GM12878 (cell line): ENCODE measurements at regions not wholly inside any gene's neighbourhood (a gene's known extent, or its start where the extent isn't known, plus 50 kb on each side); places are given as distances from the start of the nearest gene placed in this dataset.

ENCODE experiments used
- BCL11A ChIP-seq: IDR thresholded peaks from 2 replicates; pipeline ENCODE4 v1.6.1; 2011; ENCODE audit warnings: low read depth, low read length
- BMI1 ChIP-seq: fragments of 450-650 bp; IDR thresholded peaks from 2 replicates; pipeline ENCODE4 v1.6.1; 2016; ENCODE audit warnings: mild to moderate bottlenecking, moderate library complexity, borderline replicate concordance
- CBX5 ChIP-seq: sonication (generic); IDR thresholded peaks from 2 replicates; pipeline ENCODE4 v1.6.1; 2016; ENCODE audit warnings: low read depth, moderate library complexity, mild to moderate bottlenecking, inconsistent platforms
- CHD2 ChIP-seq: IDR thresholded peaks from 2 replicates; pipeline ENCODE4 v1.6.1; 2011; ENCODE audit warnings: low read depth, low read length, improper control_type of control experiment, borderline replicate concordance
- HDAC6 ChIP-seq: fragments of 200-600 bp; sonication (generic); IDR thresholded peaks from one replicate; pipeline ENCODE4 v1.8.0; 2017; ENCODE audit warnings: antibody characterized with exemption; ENCODE audit not compliant: unreplicated experiment
- MEF2B ChIP-seq: fragments of 450-650 bp; IDR thresholded peaks from 2 replicates; pipeline ENCODE4 v1.6.1; 2018; ENCODE audit warnings: mild to moderate bottlenecking, moderate library complexity; ENCODE audit not compliant: partially characterized antibody, poor library complexity, severe bottlenecking
- TF ChIP-seq, protein P1 (sequence below): IDR thresholded peaks from 2 replicates; pipeline ENCODE4 v1.6.1; 2011; ENCODE audit warnings: borderline replicate concordance, low read depth, mild to moderate bottlenecking, moderate library complexity, mixed read lengths, low read length; ENCODE audit not compliant: insufficient read depth; ENCODE audit errors: extremely low read length
- TF ChIP-seq, protein P2 (sequence below): IDR thresholded peaks from 2 replicates; pipeline ENCODE4 v1.6.1; 2012; ENCODE audit warnings: mild to moderate bottlenecking, low read depth, low read length
- TF ChIP-seq, protein P3 (sequence below): fragments of 450-650 bp; formaldehyde crosslinking; IDR thresholded peaks from 2 replicates; pipeline ENCODE4 v1.4.0; 2020; ENCODE audit warnings: mild to moderate bottlenecking, moderate library complexity

DNA sequence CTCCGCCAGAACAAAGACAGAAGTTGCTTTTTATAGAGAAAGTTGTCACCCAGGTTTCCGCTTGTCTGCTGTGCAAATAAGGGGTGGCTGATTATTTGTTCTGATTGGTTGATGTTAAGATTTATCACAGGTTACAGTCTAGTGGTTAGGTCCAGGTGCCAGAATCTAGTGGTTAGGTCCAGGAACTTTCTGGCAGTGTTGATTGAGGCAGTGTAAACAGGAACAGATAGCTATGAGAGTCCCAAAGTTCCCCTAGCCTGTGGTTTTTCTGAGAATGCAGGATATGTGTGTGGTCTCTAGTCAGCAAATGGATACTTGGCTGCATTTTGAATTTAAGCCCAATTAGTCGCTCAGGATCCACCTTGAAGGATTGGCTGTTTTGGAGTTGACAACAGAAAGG, 148.0 kb downstream of the TMEM200A start (continued):
- TF ChIP-seq CBX5 (no peak), BMI1 (no peak; the same call in 1 of the 2 replicates), HDAC6 (no peak), MEF2B (peak; percentile 67), BCL11A (peak; percentile 44; the same call in 1 of the 2 replicates), CHD2 (0 out of 2 replicates have a peak, but pooled peaks have one; percentile 16)
- TF ChIP-seq, protein P1, sequence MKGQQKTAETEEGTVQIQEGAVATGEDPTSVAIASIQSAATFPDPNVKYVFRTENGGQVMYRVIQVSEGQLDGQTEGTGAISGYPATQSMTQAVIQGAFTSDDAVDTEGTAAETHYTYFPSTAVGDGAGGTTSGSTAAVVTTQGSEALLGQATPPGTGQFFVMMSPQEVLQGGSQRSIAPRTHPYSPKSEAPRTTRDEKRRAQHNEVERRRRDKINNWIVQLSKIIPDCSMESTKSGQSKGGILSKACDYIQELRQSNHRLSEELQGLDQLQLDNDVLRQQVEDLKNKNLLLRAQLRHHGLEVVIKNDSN: no peak
- TF ChIP-seq, protein P2, sequence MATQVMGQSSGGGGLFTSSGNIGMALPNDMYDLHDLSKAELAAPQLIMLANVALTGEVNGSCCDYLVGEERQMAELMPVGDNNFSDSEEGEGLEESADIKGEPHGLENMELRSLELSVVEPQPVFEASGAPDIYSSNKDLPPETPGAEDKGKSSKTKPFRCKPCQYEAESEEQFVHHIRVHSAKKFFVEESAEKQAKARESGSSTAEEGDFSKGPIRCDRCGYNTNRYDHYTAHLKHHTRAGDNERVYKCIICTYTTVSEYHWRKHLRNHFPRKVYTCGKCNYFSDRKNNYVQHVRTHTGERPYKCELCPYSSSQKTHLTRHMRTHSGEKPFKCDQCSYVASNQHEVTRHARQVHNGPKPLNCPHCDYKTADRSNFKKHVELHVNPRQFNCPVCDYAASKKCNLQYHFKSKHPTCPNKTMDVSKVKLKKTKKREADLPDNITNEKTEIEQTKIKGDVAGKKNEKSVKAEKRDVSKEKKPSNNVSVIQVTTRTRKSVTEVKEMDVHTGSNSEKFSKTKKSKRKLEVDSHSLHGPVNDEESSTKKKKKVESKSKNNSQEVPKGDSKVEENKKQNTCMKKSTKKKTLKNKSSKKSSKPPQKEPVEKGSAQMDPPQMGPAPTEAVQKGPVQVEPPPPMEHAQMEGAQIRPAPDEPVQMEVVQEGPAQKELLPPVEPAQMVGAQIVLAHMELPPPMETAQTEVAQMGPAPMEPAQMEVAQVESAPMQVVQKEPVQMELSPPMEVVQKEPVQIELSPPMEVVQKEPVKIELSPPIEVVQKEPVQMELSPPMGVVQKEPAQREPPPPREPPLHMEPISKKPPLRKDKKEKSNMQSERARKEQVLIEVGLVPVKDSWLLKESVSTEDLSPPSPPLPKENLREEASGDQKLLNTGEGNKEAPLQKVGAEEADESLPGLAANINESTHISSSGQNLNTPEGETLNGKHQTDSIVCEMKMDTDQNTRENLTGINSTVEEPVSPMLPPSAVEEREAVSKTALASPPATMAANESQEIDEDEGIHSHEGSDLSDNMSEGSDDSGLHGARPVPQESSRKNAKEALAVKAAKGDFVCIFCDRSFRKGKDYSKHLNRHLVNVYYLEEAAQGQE: no peak
- TF ChIP-seq, protein P3, sequence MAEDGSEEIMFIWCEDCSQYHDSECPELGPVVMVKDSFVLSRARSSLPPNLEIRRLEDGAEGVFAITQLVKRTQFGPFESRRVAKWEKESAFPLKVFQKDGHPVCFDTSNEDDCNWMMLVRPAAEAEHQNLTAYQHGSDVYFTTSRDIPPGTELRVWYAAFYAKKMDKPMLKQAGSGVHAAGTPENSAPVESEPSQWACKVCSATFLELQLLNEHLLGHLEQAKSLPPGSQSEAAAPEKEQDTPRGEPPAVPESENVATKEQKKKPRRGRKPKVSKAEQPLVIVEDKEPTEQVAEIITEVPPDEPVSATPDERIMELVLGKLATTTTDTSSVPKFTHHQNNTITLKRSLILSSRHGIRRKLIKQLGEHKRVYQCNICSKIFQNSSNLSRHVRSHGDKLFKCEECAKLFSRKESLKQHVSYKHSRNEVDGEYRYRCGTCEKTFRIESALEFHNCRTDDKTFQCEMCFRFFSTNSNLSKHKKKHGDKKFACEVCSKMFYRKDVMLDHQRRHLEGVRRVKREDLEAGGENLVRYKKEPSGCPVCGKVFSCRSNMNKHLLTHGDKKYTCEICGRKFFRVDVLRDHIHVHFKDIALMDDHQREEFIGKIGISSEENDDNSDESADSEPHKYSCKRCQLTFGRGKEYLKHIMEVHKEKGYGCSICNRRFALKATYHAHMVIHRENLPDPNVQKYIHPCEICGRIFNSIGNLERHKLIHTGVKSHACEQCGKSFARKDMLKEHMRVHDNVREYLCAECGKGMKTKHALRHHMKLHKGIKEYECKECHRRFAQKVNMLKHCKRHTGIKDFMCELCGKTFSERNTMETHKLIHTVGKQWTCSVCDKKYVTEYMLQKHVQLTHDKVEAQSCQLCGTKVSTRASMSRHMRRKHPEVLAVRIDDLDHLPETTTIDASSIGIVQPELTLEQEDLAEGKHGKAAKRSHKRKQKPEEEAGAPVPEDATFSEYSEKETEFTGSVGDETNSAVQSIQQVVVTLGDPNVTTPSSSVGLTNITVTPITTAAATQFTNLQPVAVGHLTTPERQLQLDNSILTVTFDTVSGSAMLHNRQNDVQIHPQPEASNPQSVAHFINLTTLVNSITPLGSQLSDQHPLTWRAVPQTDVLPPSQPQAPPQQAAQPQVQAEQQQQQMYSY: no peak
